Neural cell (in vitro differentiated cells): ENCODE measurements at regions not wholly inside any gene's neighbourhood (a gene's known extent, or its start where the extent isn't known, plus 50 kb on each side); places are given as distances from the start of the nearest gene placed in this dataset.

Experiments used
- H2AFZ ChIP-seq: fragments of 200-600, 300-800 bp; sonication (generic), shearing (Covaris generic); 2 replicates; pipeline ENCODE4 v1.6.0; 2014; ENCODE audit warnings: low read depth, mild to moderate bottlenecking, antibody characterized with exemption, low read length, moderate library complexity
- H3F3A ChIP-seq: fragments of 200-600 bp; shearing (Covaris generic); 2 replicates; pipeline ENCODE4 v1.6.1; 2016; ENCODE audit warnings: mild to moderate bottlenecking, moderate library complexity, mixed read lengths, antibody characterized with exemption, low read length; ENCODE audit not compliant: insufficient read depth, poor library complexity, severe bottlenecking
- H3K27ac ChIP-seq: fragments of 200-600, 300-800 bp; sonication (generic), shearing (Covaris generic); 2 replicates; pipeline ENCODE4 v1.5.1; 2014; ENCODE audit warnings: mild to moderate bottlenecking, low read length, moderate library complexity
- H3K27me3 ChIP-seq: fragments of 300-800, 200-600 bp; sonication (generic), shearing (Covaris generic); 2 replicates; pipeline ENCODE4 v1.6.0; 2014; ENCODE audit warnings: mild to moderate bottlenecking, low read depth, low read length, moderate library complexity; ENCODE audit not compliant: insufficient read depth
- H3K36me3 ChIP-seq: fragments of 300-800, 200-600 bp; sonication (generic), shearing (Covaris generic); 2 replicates; pipeline ENCODE4 v1.5.1; 2014; ENCODE audit warnings: mild to moderate bottlenecking, antibody characterized with exemption, low read length, moderate library complexity; ENCODE audit not compliant: insufficient read depth
- H3K4me2 ChIP-seq: fragments of 300-800, 200-600 bp; sonication (generic), shearing (Covaris generic); 2 replicates; pipeline ENCODE4 v1.6.0; 2014; ENCODE audit warnings: mild to moderate bottlenecking, low read length
- H3K4me3 ChIP-seq: fragments of 300-800, 200-600 bp; sonication (generic), shearing (Covaris generic); 2 replicates; pipeline ENCODE4 v1.5.1; 2014; ENCODE audit warnings: mild to moderate bottlenecking, low read length, moderate library complexity
- H3K79me2 ChIP-seq: fragments of 200-600 bp; shearing (Covaris generic); replicated peaks from 2 replicates; pipeline ENCODE4 v1.6.0; 2014; ENCODE audit warnings: mild to moderate bottlenecking, low read length, moderate library complexity; ENCODE audit not compliant: insufficient read depth
- H3K9ac ChIP-seq: fragments of 300-800, 200-600 bp; sonication (generic), shearing (Covaris generic); 2 replicates; pipeline ENCODE4 v1.6.1; 2016; ENCODE audit warnings: mild to moderate bottlenecking, low read length, mixed read lengths
- H3K9me2 ChIP-seq: fragments of 200-600 bp; shearing (Covaris generic); 2 replicates; pipeline ENCODE4 v1.6.1; 2016; ENCODE audit warnings: mild to moderate bottlenecking, low read length, mixed read lengths; ENCODE audit not compliant: insufficient read depth
- H3K9me3 ChIP-seq: fragments of 200-600, 300-800 bp; sonication (generic), shearing (Covaris generic); 2 replicates; pipeline ENCODE4 v1.6.1; 2016; ENCODE audit warnings: mild to moderate bottlenecking, mixed run types, low read length, moderate library complexity, mixed read lengths
- H4K20me1 ChIP-seq: fragments of 200-600 bp; shearing (Covaris generic); 2 replicates; pipeline ENCODE4 v1.6.1; 2016; ENCODE audit warnings: mild to moderate bottlenecking, mixed run types; ENCODE audit not compliant: insufficient read depth
- CTCF ChIP-seq: fragments of 450-650 bp; IDR thresholded peaks from 2 replicates; pipeline ENCODE4 v1.5.1; 2014; ENCODE audit warnings: antibody characterized with exemption, mild to moderate bottlenecking, moderate library complexity; ENCODE audit not compliant: poor library complexity, severe bottlenecking
- EP300 ChIP-seq: fragments of 450-650 bp; conservative IDR thresholded peaks from 2 replicates; pipeline ENCODE4 v1.6.1; 2014; ENCODE audit warnings: antibody characterized with exemption, mild to moderate bottlenecking, moderate library complexity; ENCODE audit not compliant: poor library complexity, severe bottlenecking
- EZH2 ChIP-seq: fragments of 200-600, 300-800 bp; shearing (Covaris generic), sonication (generic); IDR thresholded peaks from 2 replicates; pipeline ENCODE4 v1.6.1; 2014; ENCODE audit warnings: antibody characterized with exemption, low read length, borderline replicate concordance, mild to moderate bottlenecking; ENCODE audit not compliant: insufficient read depth, poor library complexity, severe bottlenecking
- MXI1 ChIP-seq: fragments of 450-650 bp; conservative IDR thresholded peaks from 2 replicates; pipeline ENCODE4 v1.6.1; 2014; ENCODE audit warnings: antibody characterized with exemption, mild to moderate bottlenecking; ENCODE audit not compliant: poor library complexity, severe bottlenecking
- POLR2AphosphoS5 ChIP-seq: IDR thresholded peaks from 2 replicates; pipeline ENCODE4 v1.6.1; 2012
- RAD21 ChIP-seq: fragments of 450-650 bp; conservative IDR thresholded peaks from 2 replicates; pipeline ENCODE4 v1.6.1; 2014; ENCODE audit warnings: antibody characterized with exemption, mild to moderate bottlenecking, moderate library complexity
- REST ChIP-seq: IDR thresholded peaks from 2 replicates; pipeline ENCODE4 v1.6.1; 2012; ENCODE audit warnings: borderline replicate concordance
- SMC3 ChIP-seq: fragments of 450-650 bp; conservative IDR thresholded peaks from 2 replicates; pipeline ENCODE4 v1.6.1; 2014; ENCODE audit warnings: antibody characterized with exemption, mild to moderate bottlenecking, moderate library complexity; ENCODE audit not compliant: poor library complexity
- TAF1 ChIP-seq: IDR thresholded peaks from 2 replicates; pipeline ENCODE4 v1.6.1; 2012; ENCODE audit warnings: low read depth

- H3K9ac ChIP-seq: no peak overlapping the region
- H4K20me1 ChIP-seq: no peaks in the 10 kb centered on the region
- no peaks in the 10 kb centered on the region for H3K9me2 ChIP-seq
- H3F3A ChIP-seq: no peaks in the 10 kb centered on the region
- no peak overlapping the region for H2AFZ ChIP-seq
- H3K27ac ChIP-seq: no peak overlapping the region
- H3K9me3 ChIP-seq: no peaks in the 10 kb centered on the region
- no peak overlapping the region for H3K4me2 ChIP-seq
- no peaks in the 10 kb centered on the region for H3K36me3 ChIP-seq
- no peaks in the 10 kb centered on the region for H3K79me2 ChIP-seq
- H3K27me3 ChIP-seq: no peaks in the 10 kb centered on the region
- TF ChIP-seq MXI1 (no peak), CTCF (no peak), SMC3 (no peak), REST (no peak), POLR2AphosphoS5 (no peak), TAF1 (no peak), RAD21 (no peak), EZH2 (no peak), EP300 (no peak)
- no peak overlapping the region for H3K4me3 ChIP-seq
Measured at GRCh38 chr9:88725300-88726019, 190.5 kb downstream of the NXNL2 start.

- Histone ChIP-seq H3K9me2 (no peaks in the 10 kb centered on the region), H3K27ac (no peak overlapping the region), H3K79me2 (no peaks in the 10 kb centered on the region), H4K20me1 (no peaks in the 10 kb centered on the region), H3K36me3 (no peaks in the 10 kb centered on the region), H3K9me3 (no peaks in the 10 kb centered on the region), H2AFZ (no peak overlapping the region), H3K9ac (no peak overlapping the region), H3K4me2 (no peak overlapping the region), H3F3A (no peaks in the 10 kb centered on the region), H3K4me3 (no peak overlapping the region), H3K27me3 (no peaks in the 10 kb centered on the region)
- TF ChIP-seq RAD21: no peak
- no peak for TF ChIP-seq POLR2AphosphoS5
- no peak for TF ChIP-seq MXI1
Measured at GRCh38 chr9:88726803-88727202, 191.8 kb downstream of the NXNL2 start.
